Breast epithelium (tissue), 3 donors: ENCODE measurements at regions not wholly inside any gene's neighbourhood (a gene's known extent, or its start where the extent isn't known, plus 50 kb on each side); places are given as distances from the start of the nearest gene placed in this dataset.

ENCODE experiments used
- POLR2A ChIP-seq: fragments of 450-650 bp; IDR thresholded peaks from one replicate; pipeline ENCODE4 v1.6.1; 2016; ENCODE audit warnings: antibody characterized with exemption, mild to moderate bottlenecking, moderate library complexity
- POLR2AphosphoS5 ChIP-seq, 3 donors: sonication (generic); formaldehyde crosslinking; IDR thresholded peaks; one replicate each; pipeline ENCODE4 v1.6.1; 2017; ENCODE audit warnings: antibody characterized with exemption in 3 of 3
- TF ChIP-seq, protein P1 (sequence below), 3 donors: fragments of 450-650 bp; IDR thresholded peaks; one replicate each; pipeline ENCODE4 v1.5.1; 2016 to 2017; ENCODE audit warnings: antibody characterized with exemption in 3 of 3, mild to moderate bottlenecking in 3 of 3, moderate library complexity in 3 of 3

DNA sequence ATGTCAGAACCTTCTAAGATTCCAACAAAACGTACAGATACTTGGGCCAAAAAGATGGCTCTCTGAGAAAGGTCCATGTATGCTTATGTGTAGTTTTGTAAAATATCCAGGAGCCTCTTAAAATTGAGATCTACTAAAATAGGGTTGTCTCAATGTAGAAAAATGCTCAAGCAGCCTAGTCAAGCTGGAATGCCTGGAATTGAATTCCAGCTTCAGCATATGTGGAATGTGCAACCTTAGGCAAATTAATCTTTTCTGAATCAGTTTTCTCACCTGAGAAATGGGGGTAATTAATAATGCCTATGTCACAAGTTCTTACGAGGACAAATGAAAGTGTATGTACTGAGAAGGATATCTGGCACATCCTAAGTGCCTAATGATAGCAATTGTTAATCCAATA is 662.4 kb downstream of the DTWD2 start:
- TF ChIP-seq, protein P1, sequence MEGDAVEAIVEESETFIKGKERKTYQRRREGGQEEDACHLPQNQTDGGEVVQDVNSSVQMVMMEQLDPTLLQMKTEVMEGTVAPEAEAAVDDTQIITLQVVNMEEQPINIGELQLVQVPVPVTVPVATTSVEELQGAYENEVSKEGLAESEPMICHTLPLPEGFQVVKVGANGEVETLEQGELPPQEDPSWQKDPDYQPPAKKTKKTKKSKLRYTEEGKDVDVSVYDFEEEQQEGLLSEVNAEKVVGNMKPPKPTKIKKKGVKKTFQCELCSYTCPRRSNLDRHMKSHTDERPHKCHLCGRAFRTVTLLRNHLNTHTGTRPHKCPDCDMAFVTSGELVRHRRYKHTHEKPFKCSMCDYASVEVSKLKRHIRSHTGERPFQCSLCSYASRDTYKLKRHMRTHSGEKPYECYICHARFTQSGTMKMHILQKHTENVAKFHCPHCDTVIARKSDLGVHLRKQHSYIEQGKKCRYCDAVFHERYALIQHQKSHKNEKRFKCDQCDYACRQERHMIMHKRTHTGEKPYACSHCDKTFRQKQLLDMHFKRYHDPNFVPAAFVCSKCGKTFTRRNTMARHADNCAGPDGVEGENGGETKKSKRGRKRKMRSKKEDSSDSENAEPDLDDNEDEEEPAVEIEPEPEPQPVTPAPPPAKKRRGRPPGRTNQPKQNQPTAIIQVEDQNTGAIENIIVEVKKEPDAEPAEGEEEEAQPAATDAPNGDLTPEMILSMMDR (IDR thresholded peaks at IDR 0.05): no peak
- no peak for TF ChIP-seq POLR2AphosphoS5 (IDR thresholded peaks at IDR 0.05)
- TF ChIP-seq POLR2A: no peak
